ENCODE measurements at regions not wholly inside any gene's neighbourhood (a gene's known extent, or its start where the extent isn't known, plus 50 kb on each side); places are given as distances from the start of the nearest gene placed in this dataset.
A peak's percentile ranks its signal among the peaks of the same experiment; 100 is the strongest.
"Not testable (repeated sequence)": the region's sequence is repeated elsewhere in the genome, so short reads cannot be mapped to it uniquely, and the experiment has no call there.

GRCh38 chr22:35183917-35184316 is 73.4 kb upstream of the HMGXB4 start:
- no peak for DNase-seq (ENCODE audit: low read depth)

- no peak for DNase-seq (ENCODE audit: low read depth)
These were observed 70.8 kb upstream of the HMGXB4 start for GRCh38 chr22:35186492-35186891.

- not testable (repeated sequence) for DNase-seq (ENCODE audit: low read depth)
These were observed 68.4 kb upstream of the HMGXB4 start for GRCh38 chr22:35188930-35189329.

GRCh38 chr22:35189559-35189958 is 67.7 kb upstream of the HMGXB4 start:
- DNase-seq (ENCODE audit: low read depth), result no peak

GRCh38 chr22:35191412-35191811 is 65.9 kb upstream of the HMGXB4 start:
- peak; percentile 92 for DNase-seq (ENCODE audit: low read depth)

- DNase-seq (ENCODE audit: low read depth), result peak; percentile 76
These were observed 65.0 kb upstream of the HMGXB4 start for GRCh38 chr22:35192129-35192918.

- no peak for DNase-seq (ENCODE audit: low read depth)
These were observed 62.1 kb upstream of the HMGXB4 start for GRCh38 chr22:35195226-35195625.

- no peak for DNase-seq (ENCODE audit: low read depth)
These were observed 61.5 kb upstream of the HMGXB4 start for GRCh38 chr22:35195821-35196220.

- no peak for DNase-seq (ENCODE audit: low read depth)
These were observed 60.2 kb upstream of the HMGXB4 start for GRCh38 chr22:35197071-35197470.

GRCh38 chr22:35197886-35198285 is 59.4 kb upstream of the HMGXB4 start:
- no peak for DNase-seq (ENCODE audit: low read depth)

GRCh38 chr22:35198738-35199137 is 58.6 kb upstream of the HMGXB4 start:
- DNase-seq (ENCODE audit: low read depth), result no peak

- peak; percentile 43 for DNase-seq (ENCODE audit: low read depth)
These were observed 54.9 kb upstream of the HMGXB4 start for GRCh38 chr22:35202376-35202775.

- DNase-seq (ENCODE audit: low read depth), result no peak
These were observed 53.7 kb upstream of the HMGXB4 start for GRCh38 chr22:35203583-35203982.

GRCh38 chr22:35204807-35205775 is 52.2 kb upstream of the HMGXB4 start:
- no peak for DNase-seq (ENCODE audit: low read depth)

GRCh38 chr22:35205961-35206360 is 51.3 kb upstream of the HMGXB4 start:
- DNase-seq (ENCODE audit: low read depth), result peak; percentile 11

- no peak for DNase-seq (ENCODE audit: low read depth)
These were observed 50.4 kb upstream of the HMGXB4 start for GRCh38 chr22:35206889-35207288.

Data from RPMI7951 (cell line).